ENCODE measurements at regions not wholly inside any gene's neighbourhood (a gene's known extent, or its start where the extent isn't known, plus 50 kb on each side); places are given as distances from the start of the nearest gene placed in this dataset.
"Not testable (repeated sequence)": the region's sequence is repeated elsewhere in the genome, so short reads cannot be mapped to it uniquely, and the experiment has no call there.

DNA sequence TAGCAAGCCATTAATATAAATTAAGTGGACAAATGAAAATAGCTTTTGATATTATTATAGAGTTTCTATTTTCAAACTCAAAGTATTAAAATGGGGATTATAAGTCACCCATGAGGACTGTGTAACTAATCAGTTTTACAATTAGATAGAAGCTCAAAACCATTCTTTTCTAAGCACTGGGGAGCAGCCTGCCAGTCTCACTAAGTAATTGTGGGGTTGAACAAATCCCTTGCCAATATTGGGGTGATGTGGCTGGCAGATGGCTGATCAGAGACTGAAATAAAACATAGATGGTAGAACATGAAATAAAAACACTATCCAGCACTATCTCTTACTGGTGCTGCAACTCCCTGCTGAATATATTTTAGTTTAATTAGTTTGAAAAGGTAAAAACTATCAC is 353.2 kb downstream of the FLRT2 start:
- Histone ChIP-seq H3K27me3 (ENCODE audit: control insufficient read depth, insufficient read depth, low read length) (no peaks in the 10 kb centered on the region), H3K4me3 (ENCODE audit: low read length) (no peak overlapping the region), H3K36me3 (ENCODE audit: control insufficient read depth, insufficient read depth, low read length) (no peaks in the 10 kb centered on the region), H3K27ac (ENCODE audit: low read length) (no peak overlapping the region), H3K4me1 (ENCODE audit: control insufficient read depth, insufficient read depth, low read length) (no peaks in the 10 kb centered on the region), H3K9me3 (ENCODE audit: control insufficient read depth, low read depth, low read length) (peaks cover 2% of the 10 kb centered on the region)
- no peak for DNase-seq

DNA sequence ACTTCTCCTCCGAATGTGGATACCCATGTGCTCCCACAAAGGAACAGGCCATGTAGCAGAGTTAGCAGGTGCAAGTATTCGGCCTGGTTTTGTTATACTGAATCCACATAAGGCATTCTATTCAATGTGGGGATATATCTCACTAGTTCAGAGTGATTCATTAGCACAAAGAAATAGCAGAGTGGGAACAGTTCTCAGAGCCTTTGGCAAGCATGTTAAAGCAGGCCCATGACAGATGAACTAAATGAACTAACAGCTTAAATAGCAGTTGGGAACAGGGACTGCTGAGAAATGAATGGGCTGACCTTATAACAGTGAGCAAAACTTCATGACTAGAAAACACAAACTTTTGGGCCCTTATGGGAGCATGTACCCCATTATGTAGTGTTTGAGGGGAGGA is 352.0 kb downstream of the FLRT2 start:
- no peak overlapping the region for H3K4me3 ChIP-seq (ENCODE audit: low read length)
- H3K4me1 ChIP-seq (ENCODE audit: control insufficient read depth, insufficient read depth, low read length): no peaks in the 10 kb centered on the region
- DNase-seq: no peak
- H3K27ac ChIP-seq (ENCODE audit: low read length): no peak overlapping the region
- WGBS (ENCODE audit: insufficient coverage, low lambda C conversion rate): no CpG with 5 or more reads among the region's 2 CpGs
- H3K36me3 ChIP-seq (ENCODE audit: control insufficient read depth, insufficient read depth, low read length): no peaks in the 10 kb centered on the region
- H3K27me3 ChIP-seq (ENCODE audit: control insufficient read depth, insufficient read depth, low read length): no peaks in the 10 kb centered on the region
- H3K9me3 ChIP-seq (ENCODE audit: control insufficient read depth, low read depth, low read length): peaks cover 2% of the 10 kb centered on the region

DNA sequence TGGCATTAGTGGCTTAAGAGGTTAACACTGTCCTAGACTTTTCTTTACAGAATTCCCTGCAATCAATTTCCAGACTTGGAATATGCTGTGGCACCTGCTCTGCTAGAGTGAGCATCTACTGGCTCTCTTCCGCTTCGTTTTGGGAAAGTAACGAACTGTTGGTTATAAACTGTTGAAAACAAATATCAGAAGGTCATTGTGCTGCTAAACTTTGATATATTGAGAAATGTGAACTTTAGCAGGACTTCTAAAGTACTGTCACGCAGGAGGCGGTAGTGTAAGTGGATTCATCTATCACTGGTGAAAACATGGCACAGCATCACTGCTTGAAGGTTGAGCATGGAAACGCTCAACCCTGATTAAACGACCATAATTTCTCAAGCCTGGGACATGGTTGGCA is 348.9 kb downstream of the FLRT2 start:
- H3K9me3 ChIP-seq (ENCODE audit: control insufficient read depth, low read depth, low read length): peaks cover 5% of the 10 kb centered on the region
- WGBS (ENCODE audit: insufficient coverage, low lambda C conversion rate): 86% methylated on average over 1 of the region's 7 CpGs
- H3K36me3 ChIP-seq (ENCODE audit: control insufficient read depth, insufficient read depth, low read length): no peaks in the 10 kb centered on the region
- no peak overlapping the region for H3K4me3 ChIP-seq (ENCODE audit: low read length)
- no peak for DNase-seq
- H3K4me1 ChIP-seq (ENCODE audit: control insufficient read depth, insufficient read depth, low read length): no peaks in the 10 kb centered on the region
- H3K27ac ChIP-seq (ENCODE audit: low read length): no peak overlapping the region
- no peaks in the 10 kb centered on the region for H3K27me3 ChIP-seq (ENCODE audit: control insufficient read depth, insufficient read depth, low read length)

DNA sequence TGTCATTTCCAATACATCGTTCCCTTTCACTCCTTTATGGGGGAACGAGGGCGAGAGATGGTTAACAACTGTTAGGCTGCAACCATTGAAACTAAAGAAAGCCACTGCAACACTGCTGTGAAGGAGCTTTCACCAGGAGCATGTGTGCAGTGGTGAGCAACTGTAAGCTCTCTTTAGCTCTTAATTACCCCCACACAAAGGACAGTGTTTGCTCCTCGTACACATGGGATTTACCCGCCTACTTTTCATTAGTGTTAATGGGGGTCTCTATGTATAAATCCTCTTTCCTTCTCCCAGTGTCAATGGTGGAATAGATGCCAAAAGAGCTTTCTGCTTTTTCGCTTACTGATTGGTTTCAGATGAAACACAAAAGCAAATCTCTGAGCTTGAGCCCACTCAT is 343.1 kb downstream of the FLRT2 start:
- H3K4me1 ChIP-seq (ENCODE audit: control insufficient read depth, insufficient read depth, low read length): no peaks in the 10 kb centered on the region
- H3K36me3 ChIP-seq (ENCODE audit: control insufficient read depth, insufficient read depth, low read length): no peaks in the 10 kb centered on the region
- WGBS (ENCODE audit: insufficient coverage, low lambda C conversion rate): 60% methylated on average over 1 of the region's 6 CpGs
- H3K4me3 ChIP-seq (ENCODE audit: low read length): no peak overlapping the region
- no peak overlapping the region for H3K27ac ChIP-seq (ENCODE audit: low read length)
- DNase-seq: no peak
- no peaks in the 10 kb centered on the region for H3K27me3 ChIP-seq (ENCODE audit: control insufficient read depth, insufficient read depth, low read length)
- peaks cover 5% of the 10 kb centered on the region for H3K9me3 ChIP-seq (ENCODE audit: control insufficient read depth, low read depth, low read length)

DNA sequence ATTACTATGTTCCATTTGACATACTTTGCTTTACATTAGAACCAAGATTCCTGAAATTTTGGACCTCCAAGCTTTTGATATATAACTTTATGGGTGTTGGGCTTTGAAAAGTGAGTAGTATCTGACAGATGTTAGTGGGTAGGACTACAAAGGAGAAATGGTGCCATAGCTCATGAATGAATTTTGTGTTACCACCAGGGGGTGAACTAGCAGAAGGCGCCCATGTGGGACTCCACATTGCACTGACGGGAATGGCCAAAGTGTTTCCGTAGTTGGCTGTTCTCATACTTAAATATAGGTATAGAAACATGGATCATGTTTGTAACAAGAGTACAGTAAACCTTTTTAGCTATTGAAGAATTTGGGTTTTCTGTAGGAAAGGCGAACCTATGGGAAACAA is 337.5 kb downstream of the FLRT2 start:
- DNase-seq: no peak
- no peak overlapping the region for H3K27ac ChIP-seq (ENCODE audit: low read length)
- no CpG with 5 or more reads among the region's 4 CpGs for WGBS (ENCODE audit: insufficient coverage, low lambda C conversion rate)
- H3K4me3 ChIP-seq (ENCODE audit: low read length): no peak overlapping the region
- H3K9me3 ChIP-seq (ENCODE audit: control insufficient read depth, low read depth, low read length): no peaks in the 10 kb centered on the region
- H3K4me1 ChIP-seq (ENCODE audit: control insufficient read depth, insufficient read depth, low read length): no peaks in the 10 kb centered on the region
- H3K27me3 ChIP-seq (ENCODE audit: control insufficient read depth, insufficient read depth, low read length): no peaks in the 10 kb centered on the region
- no peaks in the 10 kb centered on the region for H3K36me3 ChIP-seq (ENCODE audit: control insufficient read depth, insufficient read depth, low read length)

DNA sequence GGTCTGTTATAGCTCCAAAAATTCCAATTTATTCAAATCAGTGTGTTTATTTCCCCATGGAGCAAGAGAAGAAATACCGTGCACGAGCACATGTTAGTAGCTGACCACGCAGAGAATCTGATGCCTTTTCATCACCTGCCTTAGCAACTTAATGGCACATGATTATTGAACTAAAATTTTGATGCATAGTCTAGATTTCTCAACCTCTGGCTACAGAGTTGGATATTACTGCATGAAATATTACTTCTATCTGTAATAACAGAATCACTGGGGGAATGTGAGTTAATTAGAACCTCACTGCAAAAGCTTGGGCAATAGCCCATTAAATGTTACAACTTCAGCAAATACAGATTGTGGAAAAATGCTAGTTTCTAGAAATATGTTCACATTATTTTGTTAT is 335.8 kb downstream of the FLRT2 start:
- no peak for DNase-seq
- Histone ChIP-seq H3K27me3 (ENCODE audit: control insufficient read depth, insufficient read depth, low read length) (no peaks in the 10 kb centered on the region), H3K4me3 (ENCODE audit: low read length) (no peak overlapping the region), H3K4me1 (ENCODE audit: control insufficient read depth, insufficient read depth, low read length) (no peaks in the 10 kb centered on the region), H3K36me3 (ENCODE audit: control insufficient read depth, insufficient read depth, low read length) (no peaks in the 10 kb centered on the region), H3K27ac (ENCODE audit: low read length) (no peak overlapping the region), H3K9me3 (ENCODE audit: control insufficient read depth, low read depth, low read length) (no peaks in the 10 kb centered on the region)
- no CpG with 5 or more reads among the region's 3 CpGs for WGBS (ENCODE audit: insufficient coverage, low lambda C conversion rate)

DNA sequence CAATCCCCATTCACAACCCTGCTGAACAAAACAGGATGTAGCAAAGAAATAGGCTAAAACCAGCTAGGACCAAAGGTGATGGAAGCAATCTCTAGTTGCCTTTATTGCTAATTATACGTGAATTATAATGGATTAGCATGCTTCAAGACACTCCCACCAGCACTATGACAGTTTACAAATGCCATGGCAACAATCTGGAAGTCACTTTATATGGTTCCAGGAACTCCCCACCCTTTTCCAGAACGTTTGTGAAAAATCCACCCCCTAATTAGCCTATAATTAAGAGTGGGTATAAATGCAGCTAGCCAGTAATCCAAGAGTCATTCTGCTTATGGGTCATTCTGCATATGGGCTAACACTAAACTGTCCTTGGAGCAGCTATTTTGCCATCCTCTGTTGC is 328.7 kb downstream of the FLRT2 start:
- no peaks in the 10 kb centered on the region for H3K9me3 ChIP-seq (ENCODE audit: control insufficient read depth, low read depth, low read length)
- WGBS (ENCODE audit: insufficient coverage, low lambda C conversion rate): 50% methylated on average over 1 of the region's 2 CpGs
- no peak overlapping the region for H3K27ac ChIP-seq (ENCODE audit: low read length)
- DNase-seq: no peak
- H3K4me1 ChIP-seq (ENCODE audit: control insufficient read depth, insufficient read depth, low read length): no peaks in the 10 kb centered on the region
- no peak overlapping the region for H3K4me3 ChIP-seq (ENCODE audit: low read length)
- H3K27me3 ChIP-seq (ENCODE audit: control insufficient read depth, insufficient read depth, low read length): no peaks in the 10 kb centered on the region
- H3K36me3 ChIP-seq (ENCODE audit: control insufficient read depth, insufficient read depth, low read length): no peaks in the 10 kb centered on the region

DNA sequence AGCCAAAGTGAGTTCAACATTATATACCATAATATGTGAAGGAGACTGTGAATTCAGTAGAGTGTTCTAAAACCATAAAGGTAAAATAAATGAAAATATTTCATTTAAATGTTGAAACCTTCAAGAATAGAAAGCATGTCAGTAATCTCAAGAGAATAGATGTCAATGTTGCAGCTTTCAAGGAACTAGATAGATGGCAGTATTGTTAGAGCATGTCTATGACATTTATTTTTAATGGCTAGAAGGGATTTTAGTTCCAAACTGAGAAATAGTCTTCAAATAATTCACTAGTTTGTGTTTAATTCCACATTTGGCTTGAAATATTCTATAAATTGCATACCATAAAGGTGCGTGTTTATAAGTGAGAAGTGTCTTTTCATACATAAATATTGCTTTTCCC is 326.5 kb downstream of the FLRT2 start:
- Histone ChIP-seq H3K4me3 (ENCODE audit: low read length) (no peak overlapping the region), H3K27me3 (ENCODE audit: control insufficient read depth, insufficient read depth, low read length) (no peaks in the 10 kb centered on the region), H3K9me3 (ENCODE audit: control insufficient read depth, low read depth, low read length) (no peaks in the 10 kb centered on the region), H3K36me3 (ENCODE audit: control insufficient read depth, insufficient read depth, low read length) (no peaks in the 10 kb centered on the region), H3K27ac (ENCODE audit: low read length) (no peak overlapping the region), H3K4me1 (ENCODE audit: control insufficient read depth, insufficient read depth, low read length) (no peaks in the 10 kb centered on the region)
- WGBS (ENCODE audit: insufficient coverage, low lambda C conversion rate): no CpG with 5 or more reads among the region's 1 CpG
- no peak for DNase-seq

DNA sequence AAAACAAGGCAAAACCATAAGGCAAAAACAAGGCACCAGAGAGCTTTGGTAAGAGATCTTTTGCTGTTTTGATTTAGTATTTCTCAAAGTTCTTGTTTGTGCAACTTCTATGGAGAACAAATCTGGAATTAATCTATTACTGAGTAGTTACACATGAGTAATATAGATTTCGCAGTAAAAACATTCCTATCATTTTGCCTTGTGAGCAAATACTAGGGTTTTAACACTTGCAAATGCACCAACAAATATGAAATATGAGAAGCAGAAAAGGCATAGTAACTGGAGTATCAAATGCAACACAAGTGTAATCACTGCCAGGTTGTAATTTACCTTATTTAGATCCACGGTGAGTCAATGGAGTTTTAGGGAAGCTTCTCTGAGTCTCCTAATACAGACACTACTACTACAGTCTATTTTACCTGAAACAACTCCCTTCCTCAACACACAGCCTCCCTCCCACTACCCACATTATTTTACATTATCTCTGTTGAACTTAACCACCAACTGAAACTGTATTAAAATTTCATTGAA is 324.1 kb downstream of the FLRT2 start:
- Histone ChIP-seq H3K4me1 (ENCODE audit: control insufficient read depth, insufficient read depth, low read length) (no peaks in the 10 kb centered on the region), H3K27me3 (ENCODE audit: control insufficient read depth, insufficient read depth, low read length) (no peaks in the 10 kb centered on the region), H3K4me3 (ENCODE audit: low read length) (no peak overlapping the region), H3K9me3 (ENCODE audit: control insufficient read depth, low read depth, low read length) (no peaks in the 10 kb centered on the region), H3K36me3 (ENCODE audit: control insufficient read depth, insufficient read depth, low read length) (no peaks in the 10 kb centered on the region), H3K27ac (ENCODE audit: low read length) (no peak overlapping the region)
- no peak for DNase-seq
- WGBS (ENCODE audit: insufficient coverage, low lambda C conversion rate): 100% methylated on average over 1 of the region's 2 CpGs

DNA sequence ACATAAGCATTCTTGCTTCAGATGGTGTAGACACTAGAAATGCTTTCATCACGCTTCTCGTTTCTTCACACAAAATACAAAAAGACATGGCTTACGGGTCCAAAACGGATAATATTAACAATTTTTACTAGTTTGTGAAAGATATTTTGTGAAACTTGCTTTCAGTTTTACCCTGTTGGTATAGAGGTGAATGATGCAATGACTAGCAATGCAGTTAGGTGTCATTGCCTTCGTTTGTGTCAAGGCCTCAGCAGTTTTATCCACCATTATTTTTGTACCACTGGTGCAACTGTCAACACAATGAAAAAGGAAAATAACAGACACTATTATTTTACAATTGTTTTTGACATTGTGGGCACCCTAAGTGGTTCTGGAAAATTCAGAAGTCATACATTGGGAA is 323.0 kb downstream of the FLRT2 start:
- Histone ChIP-seq H3K4me1 (ENCODE audit: control insufficient read depth, insufficient read depth, low read length) (no peaks in the 10 kb centered on the region), H3K9me3 (ENCODE audit: control insufficient read depth, low read depth, low read length) (no peaks in the 10 kb centered on the region), H3K27me3 (ENCODE audit: control insufficient read depth, insufficient read depth, low read length) (no peaks in the 10 kb centered on the region), H3K4me3 (ENCODE audit: low read length) (no peak overlapping the region), H3K27ac (ENCODE audit: low read length) (no peak overlapping the region), H3K36me3 (ENCODE audit: control insufficient read depth, insufficient read depth, low read length) (no peaks in the 10 kb centered on the region)
- WGBS (ENCODE audit: insufficient coverage, low lambda C conversion rate): 76% methylated on average over 3 of the region's 5 CpGs
- no peak for DNase-seq

DNA sequence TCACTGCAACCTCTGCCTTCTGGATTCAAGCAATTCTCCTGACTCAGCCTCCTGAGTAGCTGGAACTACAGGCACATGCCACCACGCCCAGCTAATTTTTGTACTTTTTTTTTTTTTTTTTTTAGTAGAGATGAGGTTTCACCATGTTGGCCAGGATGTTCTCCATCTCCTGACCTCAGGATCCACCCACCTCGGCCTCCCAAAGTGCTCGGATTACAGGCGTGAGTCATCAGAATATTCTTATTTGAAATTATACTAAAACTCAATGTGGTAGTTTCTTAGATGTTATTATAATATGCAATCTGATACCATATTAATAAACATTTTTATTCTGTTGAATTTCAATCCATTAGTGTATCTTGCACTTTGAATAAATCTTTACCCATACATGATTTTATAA is 322.2 kb downstream of the FLRT2 start:
- not testable (repeated sequence) for DNase-seq; H3K4me1 ChIP-seq (ENCODE audit: control insufficient read depth, insufficient read depth, low read length); H3K36me3 ChIP-seq (ENCODE audit: control insufficient read depth, insufficient read depth, low read length); H3K27ac ChIP-seq (ENCODE audit: low read length); H3K27me3 ChIP-seq (ENCODE audit: control insufficient read depth, insufficient read depth, low read length); H3K4me3 ChIP-seq (ENCODE audit: low read length); H3K9me3 ChIP-seq (ENCODE audit: control insufficient read depth, low read depth, low read length)
- no CpG with 5 or more reads among the region's 4 CpGs for WGBS (ENCODE audit: insufficient coverage, low lambda C conversion rate)

Data from large intestine (tissue), 3 donors.